22Rv1 (cell line): ENCODE measurements at regions not wholly inside any gene's neighbourhood (a gene's known extent, or its start where the extent isn't known, plus 50 kb on each side); places are given as distances from the start of the nearest gene placed in this dataset.

Source experiments
- ZFX ChIP-seq: fragments of 450-650 bp; IDR thresholded peaks from 2 replicates; pipeline ENCODE4 v1.6.1; 2017; ENCODE audit warnings: antibody characterized with exemption, borderline replicate concordance
- TF ChIP-seq, protein P1 (sequence below): fragments of 450-650 bp; IDR thresholded peaks from 2 replicates; pipeline ENCODE4 v1.5.1; 2017; ENCODE audit warnings: mild to moderate bottlenecking

DNA sequence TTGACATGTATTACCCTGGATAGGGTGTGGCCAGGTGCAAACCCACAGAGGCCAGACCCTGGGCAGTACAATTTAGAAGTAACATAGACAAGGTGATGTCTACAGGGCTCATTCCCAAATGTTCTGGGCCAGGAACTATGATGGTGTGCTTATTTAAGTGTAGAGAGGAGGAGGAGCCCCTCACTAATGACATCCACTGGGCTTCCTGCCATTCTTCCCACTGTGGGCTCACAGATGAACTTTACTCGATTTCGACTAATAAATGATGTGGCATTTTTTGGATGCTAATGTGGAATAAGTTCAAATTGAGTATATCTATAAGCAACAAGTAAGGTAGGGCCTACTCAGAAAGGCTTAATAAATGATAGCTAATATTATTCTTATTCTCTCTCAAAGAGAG is 280.9 kb upstream of the BOD1L1 start:
- TF ChIP-seq, protein P1, sequence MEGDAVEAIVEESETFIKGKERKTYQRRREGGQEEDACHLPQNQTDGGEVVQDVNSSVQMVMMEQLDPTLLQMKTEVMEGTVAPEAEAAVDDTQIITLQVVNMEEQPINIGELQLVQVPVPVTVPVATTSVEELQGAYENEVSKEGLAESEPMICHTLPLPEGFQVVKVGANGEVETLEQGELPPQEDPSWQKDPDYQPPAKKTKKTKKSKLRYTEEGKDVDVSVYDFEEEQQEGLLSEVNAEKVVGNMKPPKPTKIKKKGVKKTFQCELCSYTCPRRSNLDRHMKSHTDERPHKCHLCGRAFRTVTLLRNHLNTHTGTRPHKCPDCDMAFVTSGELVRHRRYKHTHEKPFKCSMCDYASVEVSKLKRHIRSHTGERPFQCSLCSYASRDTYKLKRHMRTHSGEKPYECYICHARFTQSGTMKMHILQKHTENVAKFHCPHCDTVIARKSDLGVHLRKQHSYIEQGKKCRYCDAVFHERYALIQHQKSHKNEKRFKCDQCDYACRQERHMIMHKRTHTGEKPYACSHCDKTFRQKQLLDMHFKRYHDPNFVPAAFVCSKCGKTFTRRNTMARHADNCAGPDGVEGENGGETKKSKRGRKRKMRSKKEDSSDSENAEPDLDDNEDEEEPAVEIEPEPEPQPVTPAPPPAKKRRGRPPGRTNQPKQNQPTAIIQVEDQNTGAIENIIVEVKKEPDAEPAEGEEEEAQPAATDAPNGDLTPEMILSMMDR, result no peak
- TF ChIP-seq ZFX, result no peak
